Parathyroid adenoma (tissue), 2 donors: ENCODE measurements at regions not wholly inside any gene's neighbourhood (a gene's known extent, or its start where the extent isn't known, plus 50 kb on each side); places are given as distances from the start of the nearest gene placed in this dataset.

ENCODE experiments used
- H2AFZ ChIP-seq: fragments of 300-600 bp; sonication (generic); one replicate; pipeline ENCODE4 v1.7.0; 2017; ENCODE audit warnings: antibody characterized with exemption, mild to moderate bottlenecking
- H3K27ac ChIP-seq: fragments of 300-600 bp; sonication (generic); one replicate; pipeline ENCODE4 v1.7.0; 2017
- H3K27me3 ChIP-seq: fragments of 300-600 bp; sonication (generic); one replicate; pipeline ENCODE4 v1.7.0; 2017; ENCODE audit warnings: low read length; ENCODE audit not compliant: control insufficient read depth, insufficient read depth
- H3K36me3 ChIP-seq: fragments of 300-600 bp; sonication (generic); one replicate; pipeline ENCODE4 v1.7.0; 2017; ENCODE audit warnings: low read length; ENCODE audit not compliant: control insufficient read depth, insufficient read depth
- H3K4me1 ChIP-seq: fragments of 300-600 bp; sonication (generic); one replicate; pipeline ENCODE4 v1.7.0; 2017; ENCODE audit warnings: control low read depth
- H3K4me2 ChIP-seq: fragments of 300-600 bp; sonication (generic); one replicate; pipeline ENCODE4 v1.7.0; 2017; ENCODE audit warnings: low read length
- H3K4me3 ChIP-seq: fragments of 300-600 bp; sonication (generic); one replicate; pipeline ENCODE4 v1.7.0; 2017; ENCODE audit warnings: low read depth, low read length
- H3K79me2 ChIP-seq: fragments of 300-600 bp; sonication (generic); one replicate; pipeline ENCODE4 v1.7.0; 2017; ENCODE audit warnings: control low read depth
- H3K9ac ChIP-seq: fragments of 300-600 bp; sonication (generic); one replicate; pipeline ENCODE4 v1.7.0; 2017; ENCODE audit warnings: mild to moderate bottlenecking
- H3K9me3 ChIP-seq: fragments of 300-600 bp; sonication (generic); one replicate; pipeline ENCODE4 v1.7.0; 2017; ENCODE audit warnings: low read length; ENCODE audit not compliant: control insufficient read depth
- TF ChIP-seq, protein P1 (sequence below): fragments of 300-600 bp; sonication (generic); IDR thresholded peaks from one replicate; pipeline ENCODE4 v1.7.0; 2017; ENCODE audit warnings: antibody characterized with exemption, mild to moderate bottlenecking
- donor health status: primary hyperparathyroidism.

DNA sequence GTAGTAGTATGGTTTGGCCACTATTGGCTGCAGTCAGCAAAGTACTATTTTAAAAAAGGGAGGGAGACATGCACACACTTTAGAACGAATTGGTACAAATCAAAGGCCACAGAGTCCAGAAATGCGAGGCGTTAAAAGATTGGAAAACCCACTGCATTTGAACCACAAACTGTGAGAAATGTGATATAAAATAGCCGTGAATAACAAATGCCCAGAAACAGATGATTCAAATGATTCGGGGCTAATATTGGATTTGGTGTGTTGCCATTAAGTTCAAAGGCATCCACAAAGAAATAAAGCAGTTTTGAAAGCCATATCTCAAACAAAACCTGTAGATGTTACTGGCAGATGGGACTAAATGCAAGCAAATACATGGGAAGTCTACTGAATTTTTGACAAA, 140.9 kb upstream of the HMHB1 start:
- no peaks in the 10 kb centered on the region for H3K36me3 ChIP-seq
- no peak overlapping the region for H3K27ac ChIP-seq

DNA sequence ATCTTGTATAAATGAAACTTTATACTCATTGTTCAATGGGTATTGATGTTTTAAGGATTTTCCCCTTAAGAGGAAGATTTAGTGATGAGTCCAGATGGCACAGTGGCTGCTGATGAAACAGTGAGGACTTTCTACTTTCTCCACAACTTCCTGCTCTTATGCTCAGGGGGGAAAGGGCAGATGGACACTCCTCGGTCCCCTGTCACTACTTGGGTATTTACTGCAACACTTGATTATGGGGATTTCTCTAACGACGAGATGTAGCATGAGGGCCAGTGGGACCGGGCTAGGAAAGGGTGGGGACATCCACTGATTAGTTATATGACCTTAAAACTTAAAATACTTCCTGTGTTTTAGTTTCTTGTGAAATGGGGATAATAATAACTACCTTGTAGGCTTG, 146.1 kb upstream of the HMHB1 start:
- Histone ChIP-seq H3K4me1 (no peaks in the 10 kb centered on the region), H3K4me3 (no peak overlapping the region), H3K27me3 (no peaks in the 10 kb centered on the region), H3K4me2 (no peak overlapping the region), H2AFZ (no peak overlapping the region), H3K9me3 (no peaks in the 10 kb centered on the region), H3K9ac (no peak overlapping the region), H3K36me3 (no peaks in the 10 kb centered on the region), H3K79me2 (no peaks in the 10 kb centered on the region), H3K27ac (no peak overlapping the region)
- TF ChIP-seq, protein P1, sequence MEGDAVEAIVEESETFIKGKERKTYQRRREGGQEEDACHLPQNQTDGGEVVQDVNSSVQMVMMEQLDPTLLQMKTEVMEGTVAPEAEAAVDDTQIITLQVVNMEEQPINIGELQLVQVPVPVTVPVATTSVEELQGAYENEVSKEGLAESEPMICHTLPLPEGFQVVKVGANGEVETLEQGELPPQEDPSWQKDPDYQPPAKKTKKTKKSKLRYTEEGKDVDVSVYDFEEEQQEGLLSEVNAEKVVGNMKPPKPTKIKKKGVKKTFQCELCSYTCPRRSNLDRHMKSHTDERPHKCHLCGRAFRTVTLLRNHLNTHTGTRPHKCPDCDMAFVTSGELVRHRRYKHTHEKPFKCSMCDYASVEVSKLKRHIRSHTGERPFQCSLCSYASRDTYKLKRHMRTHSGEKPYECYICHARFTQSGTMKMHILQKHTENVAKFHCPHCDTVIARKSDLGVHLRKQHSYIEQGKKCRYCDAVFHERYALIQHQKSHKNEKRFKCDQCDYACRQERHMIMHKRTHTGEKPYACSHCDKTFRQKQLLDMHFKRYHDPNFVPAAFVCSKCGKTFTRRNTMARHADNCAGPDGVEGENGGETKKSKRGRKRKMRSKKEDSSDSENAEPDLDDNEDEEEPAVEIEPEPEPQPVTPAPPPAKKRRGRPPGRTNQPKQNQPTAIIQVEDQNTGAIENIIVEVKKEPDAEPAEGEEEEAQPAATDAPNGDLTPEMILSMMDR = no peak

More for the DNA sequence above, 140.9 kb upstream of the HMHB1 start:
- Histone ChIP-seq H3K4me2 (no peak overlapping the region), H3K79me2 (no peaks in the 10 kb centered on the region), H3K4me3 (no peak overlapping the region), H3K9me3 (no peaks in the 10 kb centered on the region), H2AFZ (no peak overlapping the region), H3K9ac (no peak overlapping the region), H3K27me3 (no peaks in the 10 kb centered on the region), H3K4me1 (no peaks in the 10 kb centered on the region)
- TF ChIP-seq, protein P1 = no peak

DNA sequence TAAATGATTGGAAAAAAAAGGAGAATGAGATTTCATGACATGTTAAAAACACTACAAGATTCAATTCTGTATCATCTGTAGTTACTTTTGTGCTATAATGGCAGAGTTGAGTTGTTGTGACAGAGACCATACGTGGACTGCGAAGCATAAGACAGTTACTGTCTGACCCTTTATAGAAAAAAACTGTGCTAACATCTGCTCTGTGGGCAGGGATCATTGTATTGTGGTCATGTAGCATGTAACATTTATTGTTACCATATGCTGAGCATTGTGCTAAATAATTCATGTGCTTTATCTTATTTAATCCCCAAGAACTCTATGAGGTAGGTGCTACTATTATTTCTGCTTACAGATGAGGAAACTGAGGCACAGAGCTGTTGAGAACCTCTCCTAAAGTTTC, 147.3 kb upstream of the HMHB1 start:
- no peak overlapping the region for H3K4me3 ChIP-seq
- H2AFZ ChIP-seq = no peak overlapping the region
- H3K4me1 ChIP-seq = no peaks in the 10 kb centered on the region
- no peak overlapping the region for H3K27ac ChIP-seq
- no peaks in the 10 kb centered on the region for H3K27me3 ChIP-seq
- H3K9ac ChIP-seq = no peak overlapping the region
- H3K4me2 ChIP-seq = no peak overlapping the region
- TF ChIP-seq, protein P1 = no peak
- H3K9me3 ChIP-seq = no peaks in the 10 kb centered on the region
- H3K36me3 ChIP-seq = no peaks in the 10 kb centered on the region
- H3K79me2 ChIP-seq = no peaks in the 10 kb centered on the region

DNA sequence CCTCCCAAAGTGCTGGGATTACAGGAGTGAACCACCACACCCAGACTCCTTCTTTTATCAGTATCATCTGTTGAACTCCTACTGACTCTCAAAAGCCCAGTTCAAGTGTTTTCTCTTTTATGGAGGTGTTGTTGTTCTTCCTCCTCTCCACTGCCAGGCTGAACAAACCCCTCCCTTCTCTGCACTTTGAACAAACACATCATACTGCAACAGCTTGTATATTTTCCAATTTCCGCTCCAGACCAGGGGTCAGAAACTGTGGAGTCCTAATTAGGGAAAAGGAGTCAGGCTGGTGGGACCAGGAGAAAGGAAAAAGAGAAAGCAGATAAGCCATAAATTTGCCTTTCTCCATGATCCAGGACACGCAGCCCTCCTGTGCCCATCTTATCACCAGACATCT, 148.1 kb upstream of the HMHB1 start:
- H3K9ac ChIP-seq = no peak overlapping the region
- no peaks in the 10 kb centered on the region for H3K4me1 ChIP-seq
- H3K79me2 ChIP-seq = no peaks in the 10 kb centered on the region
- H3K36me3 ChIP-seq = no peaks in the 10 kb centered on the region
- H3K4me2 ChIP-seq = no peak overlapping the region
- H3K27me3 ChIP-seq = no peaks in the 10 kb centered on the region
- no peak overlapping the region for H3K4me3 ChIP-seq
- TF ChIP-seq, protein P1 = no peak
- H2AFZ ChIP-seq = no peak overlapping the region
- H3K9me3 ChIP-seq = no peaks in the 10 kb centered on the region
- no peak overlapping the region for H3K27ac ChIP-seq

DNA sequence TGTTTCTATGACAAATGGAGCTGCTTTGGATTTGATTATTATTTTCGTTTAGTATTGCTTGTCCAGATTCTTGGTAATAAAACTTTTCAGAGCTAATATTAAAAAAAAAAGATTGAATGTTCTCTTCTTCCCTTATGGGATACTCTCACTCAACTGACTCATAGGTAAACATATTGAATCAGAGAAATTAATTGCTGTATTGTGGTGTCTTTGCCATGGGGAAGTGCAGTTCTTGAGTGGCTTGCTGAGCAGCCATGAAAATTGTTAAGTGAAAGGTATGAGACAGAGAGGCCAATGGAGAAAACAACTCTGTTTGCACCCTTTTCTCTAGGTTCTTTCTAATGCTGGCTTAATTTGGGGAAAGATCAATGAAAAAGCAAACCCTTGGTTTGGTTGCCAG, 149.9 kb upstream of the HMHB1 start:
- no peaks in the 10 kb centered on the region for H3K4me1 ChIP-seq

More for the DNA sequence above, 149.9 kb upstream of the HMHB1 start:
- Histone ChIP-seq H3K4me2 (no peak overlapping the region), H3K9ac (no peak overlapping the region), H3K27me3 (no peaks in the 10 kb centered on the region), H3K36me3 (no peaks in the 10 kb centered on the region), H3K9me3 (no peaks in the 10 kb centered on the region), H3K79me2 (no peaks in the 10 kb centered on the region), H2AFZ (no peak overlapping the region), H3K27ac (no peak overlapping the region), H3K4me3 (no peak overlapping the region)
- TF ChIP-seq, protein P1 = no peak
